Stimulated activated CD4-positive, alpha-beta T cell treated with anti-CD3 and anti-CD28 coated beads, Interleukin-1b, Interleukin-23, amount 100 ng/mL, for 4 hours (primary cell): ENCODE measurements at regions not wholly inside any gene's neighbourhood (a gene's known extent, or its start where the extent isn't known, plus 50 kb on each side); places are given as distances from the start of the nearest gene placed in this dataset.
"Not testable (repeated sequence)": the region's sequence is repeated elsewhere in the genome, so short reads cannot be mapped to it uniquely, and the experiment has no call there.

Source experiments
- DNase-seq, 2 donors: peaks; one replicate each; pipeline ENCODE4 v3.0.0-alpha.2; 2020; ENCODE audit warnings: low read depth in 2 of 2

- no peak for DNase-seq
Measured at GRCh38 chr15:38073178-38073946, 138.9 kb downstream of the TMCO5A start.

GRCh38 chr15:38074029-38074428, 139.6 kb downstream of the TMCO5A start:
- no peak for DNase-seq

GRCh38 chr15:38075466-38075865, 141.0 kb downstream of the TMCO5A start:
- no peak for DNase-seq

GRCh38 chr15:38076786-38077185, 142.3 kb downstream of the TMCO5A start:
- DNase-seq: no peak

- DNase-seq: no peak
Measured at GRCh38 chr15:38079236-38079635, 144.8 kb downstream of the TMCO5A start.

- no peak for DNase-seq
Measured at GRCh38 chr15:38080651-38081275, 146.3 kb downstream of the TMCO5A start.

GRCh38 chr15:38084289-38084688, 149.8 kb downstream of the TMCO5A start:
- DNase-seq: no peak

GRCh38 chr15:38085114-38085513, 150.7 kb downstream of the TMCO5A start:
- no peak for DNase-seq

- no peak for DNase-seq
Measured at GRCh38 chr15:38085931-38086568, 151.6 kb downstream of the TMCO5A start.

- DNase-seq: no peak
Measured at GRCh38 chr15:38086611-38087010, 152.2 kb downstream of the TMCO5A start.

- DNase-seq: no peak
Measured at GRCh38 chr15:38088971-38089370, 154.5 kb downstream of the TMCO5A start.

- DNase-seq: no peak
Measured at GRCh38 chr15:38090223-38090622, 155.8 kb downstream of the TMCO5A start.

- DNase-seq: no peak
Measured at GRCh38 chr15:38090678-38091077, 156.2 kb downstream of the TMCO5A start.

- DNase-seq: no peak
Measured at GRCh38 chr15:38091078-38091645, 156.7 kb downstream of the TMCO5A start.

GRCh38 chr15:38093931-38094330, 158.7 kb upstream of the SPRED1 start:
- DNase-seq: no peak

GRCh38 chr15:38102972-38103371, 149.7 kb upstream of the SPRED1 start:
- no peak for DNase-seq

- no peak for DNase-seq
Measured at GRCh38 chr15:38103564-38103963, 149.1 kb upstream of the SPRED1 start.

- DNase-seq: no peak
Measured at GRCh38 chr15:38111070-38111469, 141.6 kb upstream of the SPRED1 start.

GRCh38 chr15:38112406-38112805, 140.2 kb upstream of the SPRED1 start:
- no peak for DNase-seq

GRCh38 chr15:38115121-38115520, 137.5 kb upstream of the SPRED1 start:
- no peak for DNase-seq

GRCh38 chr15:38117781-38118180, 134.9 kb upstream of the SPRED1 start:
- no peak for DNase-seq

- not testable (repeated sequence) for DNase-seq
Measured at GRCh38 chr15:38119865-38120264, 132.8 kb upstream of the SPRED1 start.
